ENCODE measurements at regions not wholly inside any gene's neighbourhood (a gene's known extent, or its start where the extent isn't known, plus 50 kb on each side); places are given as distances from the start of the nearest gene placed in this dataset.

DNA sequence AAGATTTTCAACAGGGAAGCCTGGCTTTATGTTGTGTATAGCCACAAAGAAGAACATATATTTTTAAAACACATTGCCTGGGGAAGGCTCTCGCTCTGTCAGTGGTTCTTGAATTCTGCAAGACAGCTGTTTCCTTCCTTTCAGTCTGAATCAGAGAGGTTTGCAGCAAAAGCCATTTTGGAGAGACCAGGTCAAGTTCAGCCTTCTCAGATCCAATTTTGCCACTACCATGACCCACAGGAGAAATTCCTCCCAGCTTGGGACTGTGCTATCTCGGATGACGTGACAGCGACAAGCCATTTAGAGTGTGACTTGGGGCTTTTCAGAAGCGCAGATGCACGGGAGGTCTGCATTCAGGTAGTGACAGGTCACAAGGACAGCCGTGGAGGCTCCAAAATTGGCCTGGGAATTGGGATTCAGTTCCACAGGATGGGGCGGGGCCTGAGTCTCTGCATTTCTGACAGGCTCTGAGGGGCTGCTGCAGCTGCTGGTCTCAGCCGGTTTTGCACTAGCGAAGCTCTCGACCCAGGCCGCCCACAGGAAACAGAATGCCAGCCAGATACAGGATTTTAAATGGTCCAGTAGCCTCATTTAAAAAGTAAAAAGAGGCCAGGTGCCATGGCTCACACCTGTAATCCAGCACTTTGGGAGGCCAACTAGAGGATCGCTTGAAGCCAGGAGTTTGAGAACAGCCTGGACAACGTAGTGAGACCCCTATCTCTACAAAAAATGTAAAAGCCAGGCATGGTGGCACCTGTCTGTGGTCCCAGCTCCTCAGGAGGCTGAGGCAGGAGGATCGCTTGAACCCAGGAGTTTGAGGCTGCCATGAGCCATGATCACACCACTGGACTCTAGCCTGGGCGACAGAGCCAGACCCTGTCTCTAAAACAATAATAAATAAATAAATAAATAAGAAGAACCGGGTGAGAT is 196.6 kb upstream of the CIBAR2 start:
- H3K36me3 ChIP-seq (ENCODE audit: low read depth) = no peaks in the 10 kb centered on the region
- H3K27me3 ChIP-seq (ENCODE audit: insufficient read depth, low read depth) = no peaks in the 10 kb centered on the region
- H3K27ac ChIP-seq = no peak overlapping the region
- no peaks in the 10 kb centered on the region for H3K9me2 ChIP-seq (ENCODE audit: insufficient read depth)
- intact Hi-C loops (cut with micrococcal nuclease; ENCODE audit: unreplicated experiment) = loop anchor here (10.0 kb wide), 1 partner anchor 86 kb away; no protein-coding TSS in a partner anchor
- no peak for TF ChIP-seq EZH2 (IDR thresholded peaks at IDR 0.05; ENCODE audit: low read depth)
- peaks cover 10% of the 10 kb centered on the region for H3K4me1 ChIP-seq (replicated peaks; ENCODE audit: insufficient read depth)
- no TSS peak for BruUV-seq (replicated peaks)
- peaks cover 14% of the 10 kb centered on the region; the same call in 1 of the 2 replicates for H3F3A ChIP-seq (ENCODE audit: insufficient read depth, low read depth)
- H2AFZ ChIP-seq = no peak overlapping the region
- DNase-seq = no peak
- ChIA-PET POLR2A (ENCODE audit: unreplicated experiment) (interaction anchor here (0.6 kb wide), 1 partner anchor 26 kb away, joined by 3 read pairs; no protein-coding TSS in a partner anchor), CTCF (interaction anchor here (0.7 kb wide), 1 partner anchor 19 kb away, joined by 3 read pairs; no protein-coding TSS in a partner anchor)
- no peak overlapping the region for H3K4me2 ChIP-seq
- H3K4me3 ChIP-seq = no peak overlapping the region
- no peaks in the 10 kb centered on the region; the same call in 1 of the 2 replicates for H4K20me1 ChIP-seq (ENCODE audit: insufficient read depth)
- H3K9me3 ChIP-seq (ENCODE audit: insufficient read depth, low read depth) = no peaks in the 10 kb centered on the region
- no peaks in the 10 kb centered on the region for H3K79me2 ChIP-seq (ENCODE audit: low read depth)

GRCh38 chr16:85309656-85310587 is 197.7 kb upstream of the CIBAR2 start:
- H3K4me2 ChIP-seq = no peak overlapping the region
- no peak overlapping the region for H3K4me3 ChIP-seq
- DNase-seq = no peak
- H3K36me3 ChIP-seq (ENCODE audit: low read depth) = no peaks in the 10 kb centered on the region
- POLR2A ChIA-PET (ENCODE audit: unreplicated experiment) = no interaction called here
- H2AFZ ChIP-seq = no peak overlapping the region
- intact Hi-C loops (cut with micrococcal nuclease; ENCODE audit: unreplicated experiment) = loop anchor here (10.0 kb wide), 1 partner anchor 85 kb away; no protein-coding TSS in a partner anchor
- BruUV-seq (replicated peaks) = no TSS peak
- no peak overlapping the region for H3K27ac ChIP-seq
- no peaks in the 10 kb centered on the region for H3K27me3 ChIP-seq (ENCODE audit: insufficient read depth, low read depth)
- H3K9me2 ChIP-seq (ENCODE audit: insufficient read depth) = no peaks in the 10 kb centered on the region
- peaks cover 14% of the 10 kb centered on the region; the same call in 1 of the 2 replicates for H3F3A ChIP-seq (ENCODE audit: insufficient read depth, low read depth)
- H3K4me1 ChIP-seq (replicated peaks; ENCODE audit: insufficient read depth) = peaks cover 10% of the 10 kb centered on the region
- H3K79me2 ChIP-seq (ENCODE audit: low read depth) = no peaks in the 10 kb centered on the region
- TF ChIP-seq EZH2 (IDR thresholded peaks at IDR 0.05; ENCODE audit: low read depth) (no peak), CTCF (conservative IDR thresholded peaks at IDR 0.05) (no peak)
- CTCF ChIA-PET = no interaction called here
- no peaks in the 10 kb centered on the region; the same call in 1 of the 2 replicates for H4K20me1 ChIP-seq (ENCODE audit: insufficient read depth)
- H3K9me3 ChIP-seq (ENCODE audit: insufficient read depth, low read depth) = no peaks in the 10 kb centered on the region

- POLR2A ChIA-PET (ENCODE audit: unreplicated experiment) = no interaction called here
- no peaks in the 10 kb centered on the region for H3K27me3 ChIP-seq (ENCODE audit: insufficient read depth, low read depth)
- H2AFZ ChIP-seq = no peak overlapping the region
- CTCF ChIA-PET = no interaction called here
- intact Hi-C loops (cut with micrococcal nuclease; ENCODE audit: unreplicated experiment) = no loop called here
- no peak overlapping the region for H3K4me3 ChIP-seq
- no peak overlapping the region for H3K4me2 ChIP-seq
- no peaks in the 10 kb centered on the region for H3K79me2 ChIP-seq (ENCODE audit: low read depth)
- H3F3A ChIP-seq (ENCODE audit: insufficient read depth, low read depth) = peaks cover 7% of the 10 kb centered on the region; the same call in 1 of the 2 replicates
- no peaks in the 10 kb centered on the region for H3K9me3 ChIP-seq (ENCODE audit: insufficient read depth, low read depth)
- no peaks in the 10 kb centered on the region for H4K20me1 ChIP-seq (ENCODE audit: insufficient read depth)
- H3K36me3 ChIP-seq (ENCODE audit: low read depth) = no peaks in the 10 kb centered on the region
- no peak for TF ChIP-seq EZH2 (IDR thresholded peaks at IDR 0.05; ENCODE audit: low read depth)
- no peak for TF ChIP-seq CTCF (conservative IDR thresholded peaks at IDR 0.05)
- no TSS peak for BruUV-seq (replicated peaks)
- DNase-seq = no peak
- H3K9me2 ChIP-seq (ENCODE audit: insufficient read depth) = no peaks in the 10 kb centered on the region
- H3K27ac ChIP-seq = no peak overlapping the region
- H3K4me1 ChIP-seq (replicated peaks; ENCODE audit: insufficient read depth) = peaks cover 5% of the 10 kb centered on the region
These were observed 198.8 kb upstream of the CIBAR2 start for GRCh38 chr16:85310868-85311585.

All from PC-9 (cell line).